Body of pancreas (tissue), 4 donors: ENCODE measurements at regions not wholly inside any gene's neighbourhood (a gene's known extent, or its start where the extent isn't known, plus 50 kb on each side); places are given as distances from the start of the nearest gene placed in this dataset.

ENCODE experiments used
- ATAC-seq: fragments of 150-250 bp; one replicate; pipeline ENCODE4 v1.9.1; 2016
- DNase-seq, 4 donors: peaks; one replicate each; pipeline ENCODE4 v3.0.0-alpha.2; 2019
- H3K27ac ChIP-seq, 4 donors: fragments of 200-600 bp; sonication (generic); 1 replicate in 3 of 4; 2 replicates in 1 of 4; pipeline versions ENCODE4 v1.5.1 to v1.6.1; 2016 to 2019; ENCODE audit warnings: mild to moderate bottlenecking in 1 of 4, mixed read lengths in 1 of 4, moderate library complexity in 1 of 4
- H3K27me3 ChIP-seq, 2 donors: fragments of 200-600 bp; sonication (generic); one replicate each; pipeline ENCODE4 v1.6.0; 2016; ENCODE audit warnings: mild to moderate bottlenecking in 1 of 2
- H3K36me3 ChIP-seq, 2 donors: fragments of 200-600 bp; sonication (generic); replicated peaks in 1 of 2; 2 replicates each; pipeline ENCODE4 v1.5.1; 2016; ENCODE audit warnings: low read depth in 2 of 2; ENCODE audit not compliant: insufficient read depth in 1 of 2
- H3K4me1 ChIP-seq: fragments of 200-600 bp; sonication (generic); one replicate; pipeline ENCODE4 v1.6.0; 2016
- H3K4me3 ChIP-seq, 2 donors: fragments of 200-600 bp; sonication (generic); 1 replicate in 1 of 2; 2 replicates in 1 of 2; pipeline ENCODE4 v1.5.1; 2016 to 2019
- H3K9me3 ChIP-seq, 3 donors: fragments of 200-600 bp; sonication (generic); 1 replicate in 2 of 3; 2 replicates in 1 of 3; pipeline ENCODE4 v1.5.1; 2016
- POLR2A ChIP-seq, 3 donors: fragments of 450-650 bp; IDR thresholded peaks; one replicate each; pipeline ENCODE4 v1.6.1; 2016; ENCODE audit warnings: antibody characterized with exemption in 3 of 3, mild to moderate bottlenecking in 2 of 3
- WGBS, 2 donors: methylation state at CpG; one replicate each; pipeline ENCODE4 v1.1.5; 2017; 5-methylcytosine and 5-hydroxymethylcytosine counted together
- intact Hi-C: fragments of 100-400 bp; cut with DNase I; formaldehyde crosslinking; loops from one replicate; pipeline ENCODE4 v1.15.1; 2023
- TF ChIP-seq, protein P1 (sequence below), 7 experiments: fragments of 450-650 bp in 4 of 7; fragments of 200-600 bp in 3 of 7; sonication (generic) in 3 of 7; IDR thresholded peaks; one replicate each; pipeline ENCODE4 v1.5.1; 2016 to 2019; ENCODE audit warnings: antibody characterized with exemption in 7 of 7

DNA sequence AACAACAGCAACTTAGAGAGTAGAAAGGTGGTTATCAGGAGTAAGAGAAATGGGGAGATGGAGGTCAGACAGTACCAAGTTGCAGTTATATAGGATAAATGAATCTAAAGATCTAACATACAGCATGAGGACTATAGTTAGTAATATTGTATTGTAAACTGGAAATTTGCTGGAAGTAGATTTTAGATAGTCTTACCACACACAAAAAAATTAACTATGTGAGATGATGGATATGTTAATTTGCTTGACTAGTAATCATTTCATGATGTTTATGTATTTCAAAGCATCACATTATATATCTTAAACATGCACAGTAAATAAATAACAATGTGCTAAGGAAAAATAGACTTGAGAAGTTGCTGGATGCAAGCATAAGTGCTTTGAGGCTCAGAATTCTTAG lies 622.1 kb downstream of the CCDC171 start:
- DNase-seq (no peak), ATAC-seq (no peak)
- TF ChIP-seq, protein P1, sequence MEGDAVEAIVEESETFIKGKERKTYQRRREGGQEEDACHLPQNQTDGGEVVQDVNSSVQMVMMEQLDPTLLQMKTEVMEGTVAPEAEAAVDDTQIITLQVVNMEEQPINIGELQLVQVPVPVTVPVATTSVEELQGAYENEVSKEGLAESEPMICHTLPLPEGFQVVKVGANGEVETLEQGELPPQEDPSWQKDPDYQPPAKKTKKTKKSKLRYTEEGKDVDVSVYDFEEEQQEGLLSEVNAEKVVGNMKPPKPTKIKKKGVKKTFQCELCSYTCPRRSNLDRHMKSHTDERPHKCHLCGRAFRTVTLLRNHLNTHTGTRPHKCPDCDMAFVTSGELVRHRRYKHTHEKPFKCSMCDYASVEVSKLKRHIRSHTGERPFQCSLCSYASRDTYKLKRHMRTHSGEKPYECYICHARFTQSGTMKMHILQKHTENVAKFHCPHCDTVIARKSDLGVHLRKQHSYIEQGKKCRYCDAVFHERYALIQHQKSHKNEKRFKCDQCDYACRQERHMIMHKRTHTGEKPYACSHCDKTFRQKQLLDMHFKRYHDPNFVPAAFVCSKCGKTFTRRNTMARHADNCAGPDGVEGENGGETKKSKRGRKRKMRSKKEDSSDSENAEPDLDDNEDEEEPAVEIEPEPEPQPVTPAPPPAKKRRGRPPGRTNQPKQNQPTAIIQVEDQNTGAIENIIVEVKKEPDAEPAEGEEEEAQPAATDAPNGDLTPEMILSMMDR (IDR thresholded peaks at IDR 0.05) = no peak
- TF ChIP-seq POLR2A (IDR thresholded peaks at IDR 0.05) = no peak
- Histone ChIP-seq H3K27me3 (no peaks in the 10 kb centered on the region), H3K4me3 (no peak overlapping the region), H3K9me3 (no peaks in the 10 kb centered on the region), H3K4me1 (no peaks in the 10 kb centered on the region), H3K27ac (no peak overlapping the region), H3K36me3 (no peaks in the 10 kb centered on the region)
- intact Hi-C loops = no loop called here

DNA sequence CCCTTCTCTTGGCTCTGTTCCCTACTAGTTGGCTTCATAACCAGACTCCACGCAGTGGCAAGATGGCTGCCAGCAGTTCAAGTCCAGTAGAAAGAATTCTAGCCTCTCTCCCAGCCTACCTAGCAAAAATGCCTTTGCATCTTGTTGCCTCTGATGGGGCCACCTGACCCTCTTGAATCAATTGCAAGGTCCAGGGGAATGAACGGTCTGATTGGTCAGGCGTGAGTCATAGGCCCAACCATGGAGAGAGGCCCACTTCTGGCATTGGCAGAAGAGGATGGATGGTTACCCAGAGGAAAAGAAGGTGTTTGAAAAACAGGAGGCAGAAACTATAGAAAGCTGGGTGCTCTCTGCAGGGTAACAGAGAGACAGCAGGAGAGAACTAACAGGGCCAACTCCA lies 622.6 kb downstream of the CCDC171 start:
- H3K9me3 ChIP-seq = no peaks in the 10 kb centered on the region
- H3K4me1 ChIP-seq = no peaks in the 10 kb centered on the region
- TF ChIP-seq, protein P1 (IDR thresholded peaks at IDR 0.05) = no peak
- no peak for TF ChIP-seq POLR2A (IDR thresholded peaks at IDR 0.05)
- H3K36me3 ChIP-seq = no peaks in the 10 kb centered on the region
- no peak for DNase-seq
- H3K4me3 ChIP-seq = no peak overlapping the region
- WGBS, 2 donors = 68 to 90% methylated on average over 3 of the region's 3 CpGs
- H3K27ac ChIP-seq = no peak overlapping the region
- no peaks in the 10 kb centered on the region for H3K27me3 ChIP-seq
- intact Hi-C loops = no loop called here
- no peak for ATAC-seq

DNA sequence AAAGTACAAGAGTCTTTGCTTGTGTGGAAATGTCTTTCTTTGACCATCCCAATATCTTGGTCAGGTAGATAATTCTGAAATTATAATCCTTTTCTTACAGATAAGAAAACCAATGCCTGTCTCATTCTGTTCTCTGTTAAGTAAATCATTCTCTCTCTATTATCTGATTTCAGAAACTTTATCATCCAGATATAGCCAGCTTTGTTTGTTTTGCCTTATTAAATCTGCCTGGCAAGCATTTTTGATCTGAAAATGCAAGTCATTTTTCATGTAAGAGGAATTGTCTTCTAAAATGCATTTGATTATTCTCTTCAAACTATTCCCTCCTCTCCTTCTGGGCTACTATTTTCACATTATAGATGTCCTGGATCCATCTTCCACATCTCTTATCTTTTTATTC lies 625.5 kb downstream of the CCDC171 start:
- intact Hi-C loops = no loop called here
- Histone ChIP-seq H3K27me3 (no peaks in the 10 kb centered on the region), H3K36me3 (no peaks in the 10 kb centered on the region), H3K9me3 (no peaks in the 10 kb centered on the region), H3K4me1 (no peaks in the 10 kb centered on the region), H3K27ac (no peak overlapping the region), H3K4me3 (no peak overlapping the region)
- ATAC-seq (no peak), DNase-seq (no peak)
- TF ChIP-seq, protein P1 (IDR thresholded peaks at IDR 0.05) = no peak

DNA sequence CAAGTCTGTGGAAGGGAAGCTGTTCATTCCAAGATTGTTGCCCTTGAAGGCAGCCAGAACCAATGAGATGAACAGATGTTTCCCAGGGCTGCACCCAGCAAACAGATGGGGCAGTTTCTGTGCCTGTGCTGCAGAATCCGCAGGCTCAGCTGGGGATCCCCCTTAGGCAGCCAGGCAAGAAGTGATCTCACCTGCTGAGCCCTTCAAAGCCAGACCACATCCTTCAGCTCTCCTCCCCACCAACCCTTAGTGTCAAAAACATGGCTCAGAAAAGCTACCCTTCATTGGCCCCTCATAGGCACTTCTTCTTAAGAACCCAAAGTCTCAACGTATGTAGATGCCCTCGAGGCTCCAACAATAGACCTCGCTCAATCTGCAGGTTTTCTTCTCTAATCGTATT lies 626.7 kb downstream of the CCDC171 start:
- TF ChIP-seq POLR2A (IDR thresholded peaks at IDR 0.05) = no peak
- TF ChIP-seq, protein P1 (IDR thresholded peaks at IDR 0.05) = no peak
- Histone ChIP-seq H3K27ac (no peak overlapping the region), H3K4me3 (no peak overlapping the region), H3K27me3 (no peaks in the 10 kb centered on the region), H3K4me1 (no peaks in the 10 kb centered on the region), H3K36me3 (no peaks in the 10 kb centered on the region), H3K9me3 (no peaks in the 10 kb centered on the region)
- WGBS, 2 donors = 72 to 82% methylated on average over 5 of the region's 5 CpGs
- intact Hi-C loops = no loop called here
- no peak for DNase-seq
- no peak for ATAC-seq

DNA sequence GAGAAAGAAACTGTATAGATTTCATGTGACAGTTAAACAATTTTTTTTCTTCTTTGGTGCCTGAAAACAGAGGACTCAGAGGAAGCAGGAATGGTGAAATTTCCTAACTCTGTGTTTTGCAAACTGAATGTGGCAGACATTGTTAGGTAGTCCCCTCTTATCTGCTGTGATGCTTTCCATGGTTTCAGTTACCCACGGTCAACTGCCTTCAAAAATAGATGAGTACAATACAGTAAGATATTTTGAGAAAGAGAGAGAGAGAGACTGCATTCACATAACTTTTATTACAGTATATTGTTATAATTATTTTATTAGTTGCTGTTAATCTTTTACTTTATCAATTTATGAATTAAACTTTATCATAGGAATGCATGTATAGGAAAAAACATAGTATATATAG lies 627.2 kb downstream of the CCDC171 start:
- intact Hi-C loops = no loop called here
- Histone ChIP-seq H3K27ac (no peak overlapping the region), H3K4me3 (no peak overlapping the region), H3K27me3 (no peaks in the 10 kb centered on the region), H3K9me3 (no peaks in the 10 kb centered on the region), H3K36me3 (no peaks in the 10 kb centered on the region), H3K4me1 (no peaks in the 10 kb centered on the region)
- WGBS, 2 donors = 68 to 84% methylated on average over 1 of the region's 1 CpG
- ATAC-seq (no peak), DNase-seq (no peak)
- no peak for TF ChIP-seq POLR2A (IDR thresholded peaks at IDR 0.05)
- TF ChIP-seq, protein P1 (IDR thresholded peaks at IDR 0.05) = no peak
